RWPE2 (cell line): ENCODE measurements at regions not wholly inside any gene's neighbourhood (a gene's known extent, or its start where the extent isn't known, plus 50 kb on each side); places are given as distances from the start of the nearest gene placed in this dataset.

ENCODE experiments used
- ATAC-seq: fragments of 200-7000 bp; cut with Tn5 transposase; 3 replicates; pipeline ENCODE4 v1.9.1; 2021; ENCODE audit warnings: low read depth
- DNase-seq: peaks from one replicate; pipeline ENCODE4 v3.0.0-alpha.2; 2020; ENCODE audit warnings: low spot score
- H3K27ac ChIP-seq: fragments of 450-650 bp; 2 replicates; pipeline ENCODE4 v1.5.1; 2017; ENCODE audit warnings: mild to moderate bottlenecking; ENCODE audit not compliant: poor library complexity, severe bottlenecking
- H3K27me3 ChIP-seq: fragments of 250-450 bp; sonication (Bioruptor Pico); 2 replicates; pipeline ENCODE4 v1.5.1; 2021; ENCODE audit warnings: mild to moderate bottlenecking, moderate library complexity; ENCODE audit not compliant: insufficient read depth, poor library complexity, severe bottlenecking
- H3K36me3 ChIP-seq: fragments of 250-450 bp; sonication (Bioruptor Pico); 2 replicates; pipeline ENCODE4 v1.5.1; 2020; ENCODE audit warnings: low read depth, mild to moderate bottlenecking, moderate library complexity
- H3K4me1 ChIP-seq: fragments of 250-450 bp; sonication (Bioruptor Pico); 2 replicates; pipeline ENCODE4 v1.5.1; 2021; ENCODE audit warnings: mild to moderate bottlenecking, moderate library complexity; ENCODE audit not compliant: insufficient read depth, poor library complexity, severe bottlenecking
- H3K4me3 ChIP-seq: fragments of 250-450 bp; sonication (Bioruptor Pico); 2 replicates; pipeline ENCODE4 v1.5.1; 2021; ENCODE audit warnings: mild to moderate bottlenecking, moderate library complexity; ENCODE audit not compliant: severe bottlenecking
- H3K9me3 ChIP-seq: fragments of 250-450 bp; sonication (Bioruptor Pico); 2 replicates; pipeline ENCODE4 v1.5.1; 2021; ENCODE audit warnings: mild to moderate bottlenecking, moderate library complexity; ENCODE audit not compliant: severe bottlenecking
- TF ChIP-seq, protein P1 (sequence below): fragments of 450-650 bp; IDR thresholded peaks from one replicate; pipeline ENCODE4 v1.5.1; 2017; ENCODE audit warnings: mild to moderate bottlenecking, moderate library complexity; ENCODE audit not compliant: poor library complexity, severe bottlenecking

DNA sequence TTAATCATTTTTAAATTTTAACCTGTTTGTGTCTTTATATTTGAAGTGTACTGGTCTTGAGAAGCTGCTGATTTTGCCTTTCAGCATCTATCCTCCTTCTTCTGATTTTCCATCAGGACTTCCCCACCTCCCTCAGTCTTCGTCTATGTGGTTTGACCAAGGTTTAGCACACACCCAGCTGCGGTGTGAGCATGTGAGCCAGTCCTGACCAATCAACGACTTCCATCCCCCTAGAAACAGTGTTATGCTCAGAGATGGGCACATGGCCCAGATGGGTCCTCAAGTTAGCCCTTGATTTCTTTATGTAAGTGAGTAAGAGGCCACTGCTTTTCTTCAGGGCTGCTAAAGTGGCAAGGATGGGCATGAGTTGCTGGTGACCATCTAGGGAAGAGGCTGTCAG lies 190.8 kb downstream of the MATN1 start:
- Histone ChIP-seq H3K27ac (no peak overlapping the region), H3K27me3 (no peaks in the 10 kb centered on the region), H3K4me3 (no peak overlapping the region), H3K4me1 (no peaks in the 10 kb centered on the region), H3K36me3 (no peaks in the 10 kb centered on the region), H3K9me3 (no peaks in the 10 kb centered on the region)
- TF ChIP-seq, protein P1, sequence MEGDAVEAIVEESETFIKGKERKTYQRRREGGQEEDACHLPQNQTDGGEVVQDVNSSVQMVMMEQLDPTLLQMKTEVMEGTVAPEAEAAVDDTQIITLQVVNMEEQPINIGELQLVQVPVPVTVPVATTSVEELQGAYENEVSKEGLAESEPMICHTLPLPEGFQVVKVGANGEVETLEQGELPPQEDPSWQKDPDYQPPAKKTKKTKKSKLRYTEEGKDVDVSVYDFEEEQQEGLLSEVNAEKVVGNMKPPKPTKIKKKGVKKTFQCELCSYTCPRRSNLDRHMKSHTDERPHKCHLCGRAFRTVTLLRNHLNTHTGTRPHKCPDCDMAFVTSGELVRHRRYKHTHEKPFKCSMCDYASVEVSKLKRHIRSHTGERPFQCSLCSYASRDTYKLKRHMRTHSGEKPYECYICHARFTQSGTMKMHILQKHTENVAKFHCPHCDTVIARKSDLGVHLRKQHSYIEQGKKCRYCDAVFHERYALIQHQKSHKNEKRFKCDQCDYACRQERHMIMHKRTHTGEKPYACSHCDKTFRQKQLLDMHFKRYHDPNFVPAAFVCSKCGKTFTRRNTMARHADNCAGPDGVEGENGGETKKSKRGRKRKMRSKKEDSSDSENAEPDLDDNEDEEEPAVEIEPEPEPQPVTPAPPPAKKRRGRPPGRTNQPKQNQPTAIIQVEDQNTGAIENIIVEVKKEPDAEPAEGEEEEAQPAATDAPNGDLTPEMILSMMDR = no peak
- no peak for DNase-seq
- no peak for ATAC-seq

DNA sequence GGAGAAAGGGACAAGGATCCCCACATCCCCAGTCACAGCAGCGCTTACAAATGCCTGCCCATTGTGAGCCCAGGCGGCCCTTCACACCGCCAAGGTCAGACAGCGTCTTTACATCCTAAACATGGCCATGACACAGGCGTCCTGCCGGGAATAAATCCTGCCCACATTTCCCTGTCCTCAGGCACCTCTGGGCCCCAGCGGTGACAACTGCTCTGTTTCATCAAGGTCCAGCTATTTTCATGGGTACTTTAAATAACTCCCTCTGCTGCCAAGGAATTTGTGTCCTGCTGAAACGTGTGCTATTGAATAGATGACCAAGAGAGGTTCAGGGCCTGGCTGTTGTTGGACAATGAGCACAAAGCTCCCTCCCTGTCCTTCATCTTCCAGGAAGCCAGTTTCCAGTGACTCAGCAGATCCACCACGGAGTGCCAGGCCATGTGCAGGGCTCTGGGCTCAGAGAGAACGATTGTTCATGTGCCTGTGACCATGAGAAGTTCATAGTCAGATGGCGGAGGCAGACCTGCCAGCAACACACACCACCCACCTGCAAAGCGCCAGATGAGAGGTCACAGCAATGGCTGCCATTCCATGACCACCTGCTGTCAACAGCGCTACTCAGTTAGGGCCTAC lies 195.8 kb downstream of the MATN1 start:
- no peak for ATAC-seq
- Histone ChIP-seq H3K27ac (no peak overlapping the region), H3K9me3 (no peaks in the 10 kb centered on the region), H3K4me3 (no peak overlapping the region), H3K4me1 (peaks cover 21% of the 10 kb centered on the region), H3K27me3 (no peaks in the 10 kb centered on the region), H3K36me3 (no peaks in the 10 kb centered on the region)
- no peak for DNase-seq
- TF ChIP-seq, protein P1 = no peak

DNA sequence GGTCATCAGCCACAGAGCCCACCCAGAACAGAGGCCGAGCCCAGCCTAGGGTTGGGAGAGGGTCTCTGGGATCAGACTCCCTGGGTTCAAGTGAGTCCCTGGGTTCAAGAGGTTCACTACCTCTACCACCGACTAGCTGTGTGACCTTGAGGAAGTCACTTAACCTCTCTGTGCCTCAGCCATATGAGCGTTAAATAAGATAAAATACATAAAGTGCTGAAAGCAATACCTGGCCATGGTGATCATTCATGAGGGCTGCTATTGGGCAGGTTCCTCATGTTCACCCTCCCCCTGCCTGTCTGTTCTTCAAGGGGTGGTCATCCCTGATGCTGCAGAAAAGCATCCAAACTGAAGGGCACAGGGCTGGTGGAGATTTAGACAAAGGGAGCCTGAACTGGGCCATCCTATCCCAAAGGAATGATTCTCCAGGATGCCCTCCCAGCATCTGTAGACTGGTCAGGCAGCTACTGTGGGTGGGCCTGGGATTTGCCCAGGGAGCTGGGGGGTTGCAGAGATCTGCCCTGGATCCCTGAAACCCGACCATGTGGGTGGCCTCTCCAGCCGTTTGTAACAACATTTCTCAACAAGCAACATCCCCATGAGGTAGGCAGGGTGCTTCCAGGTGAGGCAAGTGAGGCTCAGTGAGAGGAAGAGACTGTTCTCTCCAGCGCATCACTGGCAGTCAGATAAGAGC lies 196.6 kb downstream of the MATN1 start:
- Histone ChIP-seq H3K4me3 (no peak overlapping the region), H3K4me1 (peaks cover 22% of the 10 kb centered on the region), H3K36me3 (no peaks in the 10 kb centered on the region), H3K27ac (peak overlapping the region; percentile 32), H3K9me3 (no peaks in the 10 kb centered on the region), H3K27me3 (no peaks in the 10 kb centered on the region)
- ATAC-seq (no peak), DNase-seq (peak; percentile 22)
- TF ChIP-seq, protein P1 = no peak

DNA sequence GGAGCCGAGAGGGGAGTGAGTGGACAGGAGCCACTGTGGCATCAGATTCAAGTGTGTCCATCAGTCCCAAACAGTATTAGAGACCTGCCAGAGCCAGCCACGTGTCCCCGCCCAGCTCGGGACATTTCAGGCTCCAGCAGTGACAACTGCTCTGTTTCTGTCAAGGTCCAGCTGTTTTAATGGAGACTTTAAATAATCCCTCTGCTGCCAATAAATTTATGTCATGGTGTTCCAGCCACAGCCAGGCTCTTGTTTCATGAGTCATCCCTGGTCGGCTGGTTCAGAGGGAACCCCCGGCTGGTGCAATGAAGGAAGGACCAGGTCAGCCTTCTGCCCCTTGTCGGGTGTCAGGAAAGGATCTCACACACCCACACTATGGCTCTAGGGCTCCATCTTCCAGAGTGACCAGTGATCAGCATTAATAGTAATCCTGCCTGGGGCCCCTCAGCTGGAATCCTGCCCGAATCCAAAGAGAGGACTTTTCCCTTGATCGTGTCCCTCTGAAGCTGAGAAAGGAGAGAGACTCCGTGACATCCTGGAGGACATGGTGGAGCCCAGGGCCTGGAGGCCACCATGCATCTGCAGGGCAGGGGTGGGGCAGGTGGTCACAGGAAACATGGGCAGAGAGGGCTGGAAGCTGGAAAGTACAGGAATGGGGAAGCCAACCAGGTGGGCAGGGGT lies 197.3 kb downstream of the MATN1 start:
- H3K4me1 ChIP-seq = peaks cover 22% of the 10 kb centered on the region
- H3K27me3 ChIP-seq = no peaks in the 10 kb centered on the region
- ATAC-seq (peak; percentile 72), DNase-seq (no peak)
- H3K4me3 ChIP-seq = no peak overlapping the region
- no peaks in the 10 kb centered on the region for H3K36me3 ChIP-seq
- peak overlapping the region; percentile 32 for H3K27ac ChIP-seq
- no peaks in the 10 kb centered on the region for H3K9me3 ChIP-seq
- TF ChIP-seq, protein P1 = peak; percentile 8
